ENCODE measurements at regions not wholly inside any gene's neighbourhood (a gene's known extent, or its start where the extent isn't known, plus 50 kb on each side); places are given as distances from the start of the nearest gene placed in this dataset.

GRCh38 chr2:39570130-39570555 is 95.6 kb upstream of the TMEM178A start:
- TF ChIP-seq CTCF (IDR thresholded peaks at IDR 0.05) = no peak
- no peak for TF ChIP-seq POLR2A (IDR thresholded peaks at IDR 0.05)
